Memory B cell (primary cell): ENCODE measurements at regions not wholly inside any gene's neighbourhood (a gene's known extent, or its start where the extent isn't known, plus 50 kb on each side); places are given as distances from the start of the nearest gene placed in this dataset.
"Not testable (repeated sequence)": the region's sequence is repeated elsewhere in the genome, so short reads cannot be mapped to it uniquely, and the experiment has no call there.

Experiments
- ATAC-seq: fragments of 150-1000 bp; cut with Tn5 transposase; 2 replicates; pipeline ENCODE4 v1.10.0; 2021; ENCODE audit warnings: low read depth, mild to moderate bottlenecking, moderate library complexity
- DNase-seq, 2 donors: peaks; one replicate each; pipeline ENCODE4 v3.0.0; 2022; ENCODE audit warnings: low spot score in 2 of 2
- H3K27ac Mint-ChIP-seq: one replicate; pipeline ENCODE4 v1.8.0; 2022; ENCODE audit warnings: mild to moderate bottlenecking, moderate library complexity, mixed read lengths
- H3K27me3 Mint-ChIP-seq: one replicate; pipeline ENCODE4 v1.8.0; 2022; ENCODE audit warnings: mixed read lengths
- H3K36me3 Mint-ChIP-seq: one replicate; pipeline ENCODE4 v1.8.0; 2022; ENCODE audit warnings: mild to moderate bottlenecking, mixed read lengths
- H3K4me1 Mint-ChIP-seq: one replicate; pipeline ENCODE4 v1.8.0; 2022; ENCODE audit warnings: mixed read lengths
- H3K4me3 Mint-ChIP-seq: one replicate; pipeline ENCODE4 v1.8.0; 2022; ENCODE audit warnings: mild to moderate bottlenecking, moderate library complexity, mixed read lengths
- H3K9me3 Mint-ChIP-seq: one replicate; pipeline ENCODE4 v1.8.0; 2022; ENCODE audit warnings: mixed read lengths

- not testable (repeated sequence) for H3K9me3 Mint-ChIP-seq, DNase-seq, ATAC-seq, H3K4me1 Mint-ChIP-seq, H3K36me3 Mint-ChIP-seq, H3K27ac Mint-ChIP-seq, H3K4me3 Mint-ChIP-seq, H3K27me3 Mint-ChIP-seq
These were observed 790.1 kb upstream of the TPTE start for GRCh38 chr21:9731317-9731716.

- H3K27me3 Mint-ChIP-seq, ATAC-seq, H3K4me1 Mint-ChIP-seq, H3K9me3 Mint-ChIP-seq, H3K36me3 Mint-ChIP-seq, H3K27ac Mint-ChIP-seq, DNase-seq, H3K4me3 Mint-ChIP-seq: not testable (repeated sequence)
These were observed 788.8 kb upstream of the TPTE start for GRCh38 chr21:9732605-9733004.

DNA sequence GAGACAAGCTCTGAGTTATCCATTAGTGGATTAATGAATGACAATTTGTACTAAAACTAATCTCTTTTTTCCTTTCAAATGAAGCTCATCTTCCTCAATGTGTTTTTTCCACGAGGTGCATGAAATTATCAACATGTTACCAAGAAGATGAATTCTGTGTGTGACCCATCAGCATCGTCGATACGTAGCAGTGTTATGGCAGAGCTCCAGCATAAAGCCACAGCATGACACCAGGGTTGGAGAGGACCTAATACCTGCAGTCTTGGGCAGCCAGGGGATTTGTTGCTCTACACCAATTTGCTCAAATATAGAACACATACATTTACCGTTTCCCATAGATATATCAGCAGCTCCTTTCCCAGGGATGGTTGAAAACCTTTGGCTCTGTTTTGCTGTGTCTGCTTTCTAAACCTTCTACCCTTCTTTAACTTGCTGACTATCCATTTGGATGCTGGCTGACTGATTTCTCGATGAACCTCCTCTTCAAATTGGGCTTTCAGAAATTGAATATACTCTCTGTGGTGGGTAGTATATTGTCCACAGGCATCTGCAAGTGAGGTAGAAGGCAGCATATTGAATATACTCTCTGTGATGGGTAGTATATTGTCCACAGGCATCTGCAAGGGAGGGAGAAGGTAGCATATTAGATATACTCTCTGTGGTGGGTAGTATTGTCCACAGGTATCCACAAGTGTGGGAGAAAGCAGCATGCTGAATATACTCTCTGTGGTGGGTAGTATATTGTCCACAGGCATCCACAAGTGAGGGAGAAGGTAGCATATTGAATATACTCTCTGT is 787.4 kb upstream of the TPTE start:
- not testable (repeated sequence) for H3K27me3 Mint-ChIP-seq, H3K9me3 Mint-ChIP-seq, H3K4me3 Mint-ChIP-seq, H3K4me1 Mint-ChIP-seq, H3K36me3 Mint-ChIP-seq, H3K27ac Mint-ChIP-seq, ATAC-seq, DNase-seq

- H3K9me3 Mint-ChIP-seq = peaks cover 2% of the 10 kb centered on the region
- no peak overlapping the region for H3K4me3 Mint-ChIP-seq
- DNase-seq (no peak), ATAC-seq (no peak)
- no peak overlapping the region for H3K27ac Mint-ChIP-seq
- no peaks in the 10 kb centered on the region for H3K4me1 Mint-ChIP-seq
- H3K36me3 Mint-ChIP-seq = no peaks in the 10 kb centered on the region
- no peaks in the 10 kb centered on the region for H3K27me3 Mint-ChIP-seq
These were observed 785.9 kb upstream of the TPTE start for GRCh38 chr21:9735421-9735961.

- not testable (repeated sequence) for H3K36me3 Mint-ChIP-seq, H3K27me3 Mint-ChIP-seq, H3K4me1 Mint-ChIP-seq, DNase-seq, H3K27ac Mint-ChIP-seq, H3K9me3 Mint-ChIP-seq, H3K4me3 Mint-ChIP-seq, ATAC-seq
These were observed 784.1 kb upstream of the TPTE start for GRCh38 chr21:9737301-9737700.

DNA sequence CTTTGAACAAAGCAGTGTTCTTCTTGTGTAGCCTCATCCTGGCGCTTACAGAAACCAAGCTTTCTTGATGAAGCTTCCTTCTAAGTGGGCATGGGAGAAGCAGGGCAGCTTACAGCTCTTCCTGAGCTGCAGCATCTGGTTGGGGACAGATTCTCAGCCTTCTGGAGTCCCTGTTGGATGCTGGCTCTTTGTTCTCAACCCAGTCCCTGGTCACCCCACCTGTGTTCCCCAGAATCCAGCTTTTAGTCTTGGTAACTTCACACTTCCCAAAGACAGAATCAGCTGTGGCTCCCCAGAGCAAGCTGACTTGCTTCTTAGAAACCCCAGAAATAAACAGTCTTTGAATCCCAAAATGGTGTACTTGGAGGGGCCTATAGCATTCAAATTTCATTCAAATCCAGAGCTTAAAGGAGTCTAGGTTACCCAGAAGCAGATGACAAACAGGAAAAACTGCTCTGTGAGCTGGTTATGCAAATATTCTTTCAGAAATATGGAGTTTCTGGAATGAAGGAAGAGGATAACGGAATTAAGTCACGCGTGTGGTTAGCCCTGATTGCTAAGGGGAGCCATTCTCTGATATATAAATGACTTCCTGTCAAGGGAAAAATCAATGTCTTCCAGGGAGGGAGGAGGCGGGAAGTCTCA is 783.4 kb upstream of the TPTE start:
- not testable (repeated sequence) for H3K4me1 Mint-ChIP-seq, H3K27ac Mint-ChIP-seq, DNase-seq, H3K9me3 Mint-ChIP-seq, ATAC-seq, H3K4me3 Mint-ChIP-seq, H3K36me3 Mint-ChIP-seq, H3K27me3 Mint-ChIP-seq

DNA sequence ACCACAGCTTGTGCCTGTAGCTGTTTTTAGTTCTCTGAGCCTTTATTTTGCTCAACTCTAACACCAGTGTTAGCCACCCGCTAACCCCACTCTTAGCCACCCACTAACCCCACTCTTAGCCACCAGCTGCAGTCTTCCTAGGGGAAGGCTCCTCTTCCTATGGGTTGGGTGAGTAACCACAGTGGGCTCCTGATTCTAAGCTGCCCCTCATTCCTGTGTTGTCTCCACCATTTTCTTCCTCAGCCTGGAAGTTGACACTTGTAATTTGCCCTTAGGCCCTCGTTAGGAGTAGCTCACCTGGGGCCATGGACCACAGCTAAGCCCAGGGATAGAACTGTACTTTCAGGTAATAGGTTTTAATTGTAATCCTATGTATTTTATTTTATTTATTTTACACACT is 782.9 kb upstream of the TPTE start:
- H3K27me3 Mint-ChIP-seq = no peaks in the 10 kb centered on the region
- H3K4me3 Mint-ChIP-seq = no peak overlapping the region
- H3K27ac Mint-ChIP-seq = no peak overlapping the region
- ATAC-seq (no peak), DNase-seq (no peak)
- no peaks in the 10 kb centered on the region for H3K4me1 Mint-ChIP-seq
- no peaks in the 10 kb centered on the region for H3K36me3 Mint-ChIP-seq
- H3K9me3 Mint-ChIP-seq = peaks cover 2% of the 10 kb centered on the region

DNA sequence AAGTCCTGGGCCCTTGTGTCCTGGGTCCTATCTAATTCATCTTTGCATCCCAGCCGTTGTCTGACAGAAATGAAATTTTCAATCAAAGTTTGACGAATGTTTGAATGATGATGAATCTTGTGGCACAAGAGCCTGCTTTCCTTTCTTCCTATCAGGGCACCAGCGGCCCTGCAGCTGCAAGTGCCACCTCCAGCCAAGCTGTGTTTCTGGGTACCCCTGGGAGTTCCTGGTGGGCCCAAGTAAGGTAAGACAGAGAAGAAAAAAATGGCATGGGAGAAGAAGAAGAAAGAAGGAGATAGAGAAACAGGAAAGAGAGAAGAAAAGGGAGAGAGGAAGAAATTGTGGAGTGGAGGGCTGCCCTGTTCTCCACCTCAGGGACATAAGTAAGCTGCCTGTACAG is 782.1 kb upstream of the TPTE start:
- Mint-ChIP-seq H3K9me3 (peaks cover 2% of the 10 kb centered on the region), H3K27me3 (no peaks in the 10 kb centered on the region), H3K4me3 (no peak overlapping the region), H3K4me1 (no peaks in the 10 kb centered on the region), H3K27ac (no peak overlapping the region), H3K36me3 (no peaks in the 10 kb centered on the region)
- ATAC-seq (no peak), DNase-seq (no peak)

GRCh38 chr21:9740177-9740941 is 781.0 kb upstream of the TPTE start:
- H3K27ac Mint-ChIP-seq, H3K4me3 Mint-ChIP-seq, ATAC-seq: not testable (repeated sequence)

DNA sequence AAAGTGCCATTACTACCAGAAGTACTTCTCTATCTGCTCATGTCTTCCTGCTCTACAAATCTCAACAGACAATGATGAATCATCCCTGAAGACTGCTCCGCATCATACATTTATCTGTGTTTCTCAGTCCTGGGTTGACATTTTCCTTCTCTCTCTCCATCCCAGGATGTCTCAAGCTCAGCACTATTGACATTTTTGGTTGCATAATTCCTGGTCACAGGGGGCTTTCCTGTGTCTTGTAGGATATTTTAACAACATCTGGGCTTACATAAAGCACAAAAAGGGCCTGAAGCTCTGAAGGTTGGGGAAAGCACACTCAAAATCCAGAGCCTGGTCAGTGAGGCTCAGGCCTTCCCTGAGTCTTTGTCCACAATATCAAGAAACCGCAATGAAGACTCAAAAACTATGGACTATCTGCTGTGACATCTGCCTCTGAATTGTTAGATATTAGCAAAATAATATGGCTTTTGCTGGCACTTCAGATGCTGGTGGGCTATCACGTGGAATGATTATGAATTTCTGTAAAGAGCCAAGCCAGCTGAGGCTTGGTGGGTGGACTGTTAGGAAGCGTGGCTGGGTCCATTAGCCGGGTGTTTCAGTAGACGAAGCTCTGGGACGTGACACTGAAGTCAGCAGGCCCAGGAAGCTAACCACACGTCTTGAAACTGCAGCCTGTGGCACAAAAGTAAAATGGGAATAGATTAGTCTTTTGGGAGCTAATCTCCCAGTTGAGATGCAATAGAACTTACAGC is 780.2 kb upstream of the TPTE start:
- not testable (repeated sequence) for H3K27ac Mint-ChIP-seq, H3K27me3 Mint-ChIP-seq, ATAC-seq, H3K4me3 Mint-ChIP-seq, H3K9me3 Mint-ChIP-seq, H3K4me1 Mint-ChIP-seq, H3K36me3 Mint-ChIP-seq, DNase-seq

More at GRCh38 chr21:9740177-9740941, 781.0 kb upstream of the TPTE start:
- DNase-seq, H3K36me3 Mint-ChIP-seq, H3K4me1 Mint-ChIP-seq, H3K9me3 Mint-ChIP-seq, H3K27me3 Mint-ChIP-seq: not testable (repeated sequence)

- H3K4me3 Mint-ChIP-seq, H3K27ac Mint-ChIP-seq, H3K36me3 Mint-ChIP-seq, H3K9me3 Mint-ChIP-seq, H3K27me3 Mint-ChIP-seq, ATAC-seq, H3K4me1 Mint-ChIP-seq, DNase-seq: not testable (repeated sequence)
These were observed 777.8 kb upstream of the TPTE start for GRCh38 chr21:9743566-9743965.

GRCh38 chr21:9744166-9744565 is 777.2 kb upstream of the TPTE start:
- not testable (repeated sequence) for DNase-seq, H3K4me3 Mint-ChIP-seq, H3K27ac Mint-ChIP-seq, H3K27me3 Mint-ChIP-seq, H3K36me3 Mint-ChIP-seq, H3K9me3 Mint-ChIP-seq, ATAC-seq, H3K4me1 Mint-ChIP-seq

GRCh38 chr21:9744593-9744992 is 776.8 kb upstream of the TPTE start:
- DNase-seq, ATAC-seq, H3K4me3 Mint-ChIP-seq, H3K9me3 Mint-ChIP-seq, H3K4me1 Mint-ChIP-seq, H3K36me3 Mint-ChIP-seq, H3K27me3 Mint-ChIP-seq, H3K27ac Mint-ChIP-seq: not testable (repeated sequence)
